Heart left ventricle (tissue), 16 donors: ENCODE measurements at regions not wholly inside any gene's neighbourhood (a gene's known extent, or its start where the extent isn't known, plus 50 kb on each side); places are given as distances from the start of the nearest gene placed in this dataset.

Source experiments
- ATAC-seq, 4 donors: fragments of 200-7000 bp; cut with Tn5 transposase; one replicate each; pipeline ENCODE4 v1.9.1; 2020 to 2022; ENCODE audit warnings: moderate library complexity in 4 of 4, mild to moderate bottlenecking in 3 of 4, moderate number of reproducible peaks in 1 of 4
- DNase-seq, 5 donors: peaks; one replicate each; pipeline ENCODE4 v3.0.0-alpha.2; 2020
- H3K27ac ChIP-seq, 12 donors: fragments of 200-600 bp; sonication (generic) in 4 of 12; one replicate each; pipeline versions ENCODE4 v1.5.0 to v1.8.0; 2016 to 2022; ENCODE audit warnings: mild to moderate bottlenecking in 2 of 12
- H3K27me3 ChIP-seq, 9 donors: fragments of 200-600 bp; sonication (generic) in 2 of 9; one replicate each; pipeline versions ENCODE4 v1.5.1 to v1.8.0; 2016 to 2022; ENCODE audit warnings: mild to moderate bottlenecking in 3 of 9
- H3K36me3 ChIP-seq, 9 donors: fragments of 200-600 bp; sonication (generic) in 2 of 9; one replicate each; pipeline versions ENCODE4 v1.5.0 to v1.8.0; 2018 to 2022; ENCODE audit warnings: mild to moderate bottlenecking in 2 of 9
- H3K4me1 ChIP-seq, 12 donors: fragments of 200-600 bp; sonication (generic) in 4 of 12; one replicate each; pipeline versions ENCODE4 v1.5.0 to v1.8.0; 2016 to 2022; ENCODE audit warnings: mild to moderate bottlenecking in 3 of 12
- H3K4me3 ChIP-seq, 12 donors: fragments of 200-600 bp; sonication (generic) in 4 of 12; one replicate each; pipeline versions ENCODE4 v1.5.0 to v1.8.0; 2017 to 2022; ENCODE audit warnings: mild to moderate bottlenecking in 9 of 12, moderate library complexity in 4 of 12
- H3K9me3 ChIP-seq, 12 donors: fragments of 200-600 bp; sonication (generic) in 4 of 12; one replicate each; pipeline versions ENCODE4 v1.5.0 to v1.8.0; 2016 to 2022; ENCODE audit warnings: mild to moderate bottlenecking in 1 of 12
- POLR2A ChIP-seq, 2 donors: fragments of 450-650 bp; IDR thresholded peaks; one replicate each; pipeline ENCODE4 v1.6.1; 2017; ENCODE audit warnings: antibody characterized with exemption in 2 of 2, mild to moderate bottlenecking in 2 of 2, moderate library complexity in 2 of 2
- WGBS, 4 donors: extraction: QIAGEN DNeasy Blood & Tissue Kit in 2 of 4; methylation state at CpG; one replicate each; pipeline versions ENCODE4 v1.1.5 to v1.1.7; 2013 to 2018; 5-methylcytosine and 5-hydroxymethylcytosine counted together
- intact Hi-C, 10 donors: fragments of 100-400 bp; cut with DNase I; formaldehyde crosslinking; loops; one replicate each; pipeline versions ENCODE4 v1.11.1 to v1.14.2; 2022
- TF ChIP-seq, protein P1 (sequence below), 12 donors: fragments of 200-600 bp; sonication (generic) in 4 of 12; IDR thresholded peaks; one replicate each; pipeline versions ENCODE4 v1.5.0 to v1.8.0; 2018 to 2022; ENCODE audit warnings: antibody characterized with exemption in 12 of 12, mild to moderate bottlenecking in 5 of 12
- donor health status: ischemic (EF 13 %, LVEDD 7.1; RV severe dilation, severe dysfunction).
- donor health status: healthy with polysubstance abuse.
- donor health status: DM: no; HTN: yes; CAD: no.
- donor health status: DM: no; HTN: no; CAD: no.
- donor health status: ischemic (EF 25% LVEDD 6.9; RV normal size, moderate dysfunction).
- donor health status: ischemic (EF 25% LVEDD 5.7; RV mildly dilated, moderate dysfunction).
- donor health status: healthy.
- donor health status: DM: yes; HTN: yes; CAD: no.
- donor health status: ischemic (EF 35%, LVEDD 5.7; RV mildly dilated, moderate dysfunction).
- donor health status: nonischemic (EF 11% LVEDD 7.7; RV severe dilation, severe dysfunction).
- donor health status: DM: yes; HTN: yes; CAD: no.
- donor health status: PGD.
- donor health status: ischemic (EF 29% LVEDD 5.4; RV normal size, mild dysfunction).
- donor health status: nonischemic (EF 23%, LVEDD 6.1; RV moderate dilation, normal function).

DNA sequence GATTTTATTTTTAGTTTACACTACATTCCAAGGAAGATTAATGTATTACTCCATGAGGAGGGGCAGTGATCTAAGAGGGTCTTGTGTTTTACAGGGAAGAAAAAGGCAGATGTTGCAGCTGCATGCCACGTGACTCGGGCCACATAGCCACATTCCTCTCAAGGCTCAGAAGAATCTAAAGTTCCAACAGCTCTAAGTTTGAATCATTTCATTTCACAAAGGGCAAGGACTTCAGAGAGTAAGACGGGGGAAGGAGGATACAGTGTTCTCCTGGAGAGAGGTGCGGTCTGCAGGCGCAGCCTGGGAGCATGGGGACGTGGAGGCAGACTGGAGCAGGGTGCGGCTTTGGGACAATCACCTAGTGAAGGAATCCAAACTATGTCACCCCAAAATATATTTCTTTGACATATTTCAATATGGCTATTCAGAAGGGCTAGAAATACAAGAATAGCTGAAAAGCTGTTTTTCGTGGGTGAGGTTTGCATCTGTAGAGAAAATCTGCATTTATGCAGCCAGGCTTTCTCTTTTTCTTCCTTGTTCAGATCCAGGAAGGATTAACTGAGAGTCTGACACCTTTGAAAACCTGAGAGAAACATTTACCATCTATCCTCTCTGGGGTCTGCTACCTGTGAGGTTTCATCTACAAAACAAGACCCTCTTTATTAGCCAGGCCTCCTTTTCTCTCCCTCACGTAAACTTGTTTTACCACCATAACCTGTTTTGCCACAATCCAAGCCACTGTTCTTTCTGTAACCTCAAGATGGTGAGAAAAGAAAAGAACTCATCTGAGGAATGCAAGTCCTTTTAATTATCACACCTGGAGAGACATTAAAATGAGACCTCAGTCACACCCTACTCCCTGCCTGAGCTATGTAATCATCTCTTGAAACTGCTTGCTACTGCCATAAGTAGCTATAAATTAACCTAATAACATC is 165.1 kb upstream of the NDUFV2 start:
- Histone ChIP-seq H3K9me3 (no peaks in the 10 kb centered on the region), H3K4me1 (no peaks in the 10 kb centered on the region), H3K27ac (no peak overlapping the region), H3K27me3 (no peaks in the 10 kb centered on the region), H3K36me3 (no peaks in the 10 kb centered on the region), H3K4me3 (no peak overlapping the region)
- WGBS, 4 donors = 80 to 88% (median 84%) methylated on average over 9 of the region's 9 CpGs
- DNase-seq = no peak
- intact Hi-C loops = no loop called here
- no peak for TF ChIP-seq POLR2A (IDR thresholded peaks at IDR 0.05)
- TF ChIP-seq, protein P1, sequence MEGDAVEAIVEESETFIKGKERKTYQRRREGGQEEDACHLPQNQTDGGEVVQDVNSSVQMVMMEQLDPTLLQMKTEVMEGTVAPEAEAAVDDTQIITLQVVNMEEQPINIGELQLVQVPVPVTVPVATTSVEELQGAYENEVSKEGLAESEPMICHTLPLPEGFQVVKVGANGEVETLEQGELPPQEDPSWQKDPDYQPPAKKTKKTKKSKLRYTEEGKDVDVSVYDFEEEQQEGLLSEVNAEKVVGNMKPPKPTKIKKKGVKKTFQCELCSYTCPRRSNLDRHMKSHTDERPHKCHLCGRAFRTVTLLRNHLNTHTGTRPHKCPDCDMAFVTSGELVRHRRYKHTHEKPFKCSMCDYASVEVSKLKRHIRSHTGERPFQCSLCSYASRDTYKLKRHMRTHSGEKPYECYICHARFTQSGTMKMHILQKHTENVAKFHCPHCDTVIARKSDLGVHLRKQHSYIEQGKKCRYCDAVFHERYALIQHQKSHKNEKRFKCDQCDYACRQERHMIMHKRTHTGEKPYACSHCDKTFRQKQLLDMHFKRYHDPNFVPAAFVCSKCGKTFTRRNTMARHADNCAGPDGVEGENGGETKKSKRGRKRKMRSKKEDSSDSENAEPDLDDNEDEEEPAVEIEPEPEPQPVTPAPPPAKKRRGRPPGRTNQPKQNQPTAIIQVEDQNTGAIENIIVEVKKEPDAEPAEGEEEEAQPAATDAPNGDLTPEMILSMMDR (IDR thresholded peaks at IDR 0.05) = no peak
- ATAC-seq = no peak

DNA sequence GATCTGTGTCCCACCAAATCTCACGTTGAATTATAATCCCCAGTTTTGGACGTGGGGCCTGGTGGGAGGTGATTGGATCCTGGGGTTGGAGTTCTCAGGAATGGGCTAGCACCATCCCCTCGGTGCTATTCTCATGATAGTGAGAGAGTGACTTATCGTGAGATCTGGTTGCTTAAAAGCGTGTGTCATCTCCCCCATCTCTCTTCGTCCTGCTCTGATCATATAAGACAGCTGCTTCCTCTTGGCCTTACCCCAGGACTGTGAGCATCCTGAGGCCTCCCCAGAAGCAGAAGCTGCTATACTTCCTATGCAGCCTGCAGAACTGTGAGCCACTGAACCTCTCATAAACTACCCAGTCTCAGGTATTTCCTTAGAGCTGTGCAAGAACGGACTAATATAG is 163.7 kb upstream of the NDUFV2 start:
- no peak overlapping the region for H3K27ac ChIP-seq
- H3K36me3 ChIP-seq = no peaks in the 10 kb centered on the region
- H3K27me3 ChIP-seq = no peaks in the 10 kb centered on the region
- no peaks in the 10 kb centered on the region for H3K9me3 ChIP-seq
- no peak for ATAC-seq
- 49 to 75% (median 65%) methylated on average over 7 of the region's 7 CpGs for WGBS, 4 donors
- TF ChIP-seq, protein P1 (IDR thresholded peaks at IDR 0.05) = no peak
- no peak for TF ChIP-seq POLR2A (IDR thresholded peaks at IDR 0.05)
- H3K4me1 ChIP-seq = no peaks in the 10 kb centered on the region
- intact Hi-C loops = no loop called here
- H3K4me3 ChIP-seq = no peak overlapping the region
- no peak for DNase-seq

DNA sequence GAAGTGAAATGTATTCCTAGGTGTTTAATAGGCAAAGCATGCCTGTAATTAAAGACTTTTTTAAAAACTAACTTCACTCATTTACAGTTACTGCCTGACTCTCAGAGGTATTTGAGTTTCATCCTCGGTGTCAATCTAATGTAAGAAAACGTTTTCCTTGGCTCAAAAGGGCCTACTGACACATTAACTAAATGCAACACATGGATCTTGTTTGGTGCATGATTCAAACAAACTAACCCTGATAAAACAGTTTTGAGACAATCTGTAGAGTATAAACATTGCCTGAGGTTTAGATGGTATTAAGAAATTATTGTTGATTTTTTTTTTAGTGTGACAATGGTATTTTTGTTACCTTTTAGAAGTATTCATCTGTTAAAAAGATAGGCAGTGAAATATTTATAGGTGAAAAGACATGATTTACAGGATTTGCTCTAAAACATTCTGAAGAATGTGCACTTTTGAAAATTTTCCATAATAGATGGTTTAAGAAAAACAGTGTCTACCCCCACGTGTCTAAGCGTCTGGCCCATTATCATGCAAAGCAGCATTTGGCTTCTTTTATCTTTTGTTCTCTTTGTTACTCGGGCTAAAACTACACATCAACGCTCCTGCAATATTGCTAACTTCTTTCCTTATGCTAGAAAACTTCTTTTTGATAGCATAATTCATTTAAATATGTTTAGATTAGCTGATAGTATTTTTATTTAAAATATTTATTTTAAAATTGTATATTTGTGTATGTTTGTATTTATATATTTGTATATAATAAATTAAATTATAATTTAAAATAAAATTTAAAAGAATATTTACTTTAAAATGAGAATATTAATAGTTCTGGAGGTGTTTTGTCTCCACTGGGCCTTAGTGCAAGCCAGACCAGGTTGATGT is 160.2 kb upstream of the NDUFV2 start:
- Histone ChIP-seq H3K4me3 (no peak overlapping the region), H3K36me3 (no peaks in the 10 kb centered on the region), H3K27me3 (no peaks in the 10 kb centered on the region), H3K9me3 (peaks cover 0 to 8% (median 0%) of the 10 kb centered on the region in 12 donors), H3K4me1 (peaks cover 0 to 3% (median 0%) of the 10 kb centered on the region in 12 donors), H3K27ac (no peak overlapping the region)
- TF ChIP-seq, protein P1 (IDR thresholded peaks at IDR 0.05) = no peak
- no peak for TF ChIP-seq POLR2A (IDR thresholded peaks at IDR 0.05)
- intact Hi-C loops = no loop called here
- no peak for DNase-seq
- WGBS, 4 donors = 66 to 73% (median 70%) methylated on average over 6 of the region's 6 CpGs
- no peak for ATAC-seq
